HL-60 (cell line): ENCODE measurements at regions not wholly inside any gene's neighbourhood (a gene's known extent, or its start where the extent isn't known, plus 50 kb on each side); places are given as distances from the start of the nearest gene placed in this dataset.

Experiments
- GABPA ChIP-seq: IDR thresholded peaks from 2 replicates; pipeline ENCODE4 v1.6.1; 2012; ENCODE audit warnings: low read depth
- POLR2AphosphoS5 ChIP-seq: IDR thresholded peaks from 2 replicates; pipeline ENCODE4 v1.6.1; 2012; ENCODE audit warnings: low read depth
- SPI1 ChIP-seq: IDR thresholded peaks from 2 replicates; pipeline ENCODE4 v1.6.1; 2012; ENCODE audit warnings: low read depth, mild to moderate bottlenecking, borderline replicate concordance
- TF ChIP-seq, protein P1 (sequence below): IDR thresholded peaks from one replicate; pipeline ENCODE4 v1.5.1; 2011; ENCODE audit warnings: low read length, control low read depth, inconsistent platforms; ENCODE audit not compliant: insufficient read depth
- TF ChIP-seq, protein P2 (sequence below): IDR thresholded peaks from 2 replicates; pipeline ENCODE4 v1.6.1; 2012; ENCODE audit warnings: low read depth; ENCODE audit not compliant: insufficient replicate concordance

DNA sequence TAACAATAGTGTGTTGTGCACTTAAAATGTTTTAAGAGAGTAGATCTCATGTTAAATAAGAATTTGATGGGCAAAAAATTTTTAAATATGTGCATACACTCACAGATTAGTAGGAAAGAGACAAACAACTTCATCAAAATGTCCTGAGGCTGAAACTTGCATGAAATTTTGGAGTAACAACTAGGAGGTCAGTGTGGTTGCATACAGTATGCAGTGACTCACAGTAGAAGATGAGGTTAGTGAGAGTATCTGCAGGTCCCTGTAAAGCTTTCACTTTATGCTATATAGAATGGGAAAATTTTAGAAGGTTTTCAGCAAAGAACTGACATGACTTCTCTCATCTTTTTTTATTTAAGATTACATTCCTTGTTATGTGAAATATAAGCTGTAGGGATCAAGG lies 453.1 kb upstream of the KLHL4 start:
- TF ChIP-seq, protein P1, sequence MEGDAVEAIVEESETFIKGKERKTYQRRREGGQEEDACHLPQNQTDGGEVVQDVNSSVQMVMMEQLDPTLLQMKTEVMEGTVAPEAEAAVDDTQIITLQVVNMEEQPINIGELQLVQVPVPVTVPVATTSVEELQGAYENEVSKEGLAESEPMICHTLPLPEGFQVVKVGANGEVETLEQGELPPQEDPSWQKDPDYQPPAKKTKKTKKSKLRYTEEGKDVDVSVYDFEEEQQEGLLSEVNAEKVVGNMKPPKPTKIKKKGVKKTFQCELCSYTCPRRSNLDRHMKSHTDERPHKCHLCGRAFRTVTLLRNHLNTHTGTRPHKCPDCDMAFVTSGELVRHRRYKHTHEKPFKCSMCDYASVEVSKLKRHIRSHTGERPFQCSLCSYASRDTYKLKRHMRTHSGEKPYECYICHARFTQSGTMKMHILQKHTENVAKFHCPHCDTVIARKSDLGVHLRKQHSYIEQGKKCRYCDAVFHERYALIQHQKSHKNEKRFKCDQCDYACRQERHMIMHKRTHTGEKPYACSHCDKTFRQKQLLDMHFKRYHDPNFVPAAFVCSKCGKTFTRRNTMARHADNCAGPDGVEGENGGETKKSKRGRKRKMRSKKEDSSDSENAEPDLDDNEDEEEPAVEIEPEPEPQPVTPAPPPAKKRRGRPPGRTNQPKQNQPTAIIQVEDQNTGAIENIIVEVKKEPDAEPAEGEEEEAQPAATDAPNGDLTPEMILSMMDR = no peak
- TF ChIP-seq POLR2AphosphoS5 (no peak), SPI1 (no peak), GABPA (no peak)
- TF ChIP-seq, protein P2, sequence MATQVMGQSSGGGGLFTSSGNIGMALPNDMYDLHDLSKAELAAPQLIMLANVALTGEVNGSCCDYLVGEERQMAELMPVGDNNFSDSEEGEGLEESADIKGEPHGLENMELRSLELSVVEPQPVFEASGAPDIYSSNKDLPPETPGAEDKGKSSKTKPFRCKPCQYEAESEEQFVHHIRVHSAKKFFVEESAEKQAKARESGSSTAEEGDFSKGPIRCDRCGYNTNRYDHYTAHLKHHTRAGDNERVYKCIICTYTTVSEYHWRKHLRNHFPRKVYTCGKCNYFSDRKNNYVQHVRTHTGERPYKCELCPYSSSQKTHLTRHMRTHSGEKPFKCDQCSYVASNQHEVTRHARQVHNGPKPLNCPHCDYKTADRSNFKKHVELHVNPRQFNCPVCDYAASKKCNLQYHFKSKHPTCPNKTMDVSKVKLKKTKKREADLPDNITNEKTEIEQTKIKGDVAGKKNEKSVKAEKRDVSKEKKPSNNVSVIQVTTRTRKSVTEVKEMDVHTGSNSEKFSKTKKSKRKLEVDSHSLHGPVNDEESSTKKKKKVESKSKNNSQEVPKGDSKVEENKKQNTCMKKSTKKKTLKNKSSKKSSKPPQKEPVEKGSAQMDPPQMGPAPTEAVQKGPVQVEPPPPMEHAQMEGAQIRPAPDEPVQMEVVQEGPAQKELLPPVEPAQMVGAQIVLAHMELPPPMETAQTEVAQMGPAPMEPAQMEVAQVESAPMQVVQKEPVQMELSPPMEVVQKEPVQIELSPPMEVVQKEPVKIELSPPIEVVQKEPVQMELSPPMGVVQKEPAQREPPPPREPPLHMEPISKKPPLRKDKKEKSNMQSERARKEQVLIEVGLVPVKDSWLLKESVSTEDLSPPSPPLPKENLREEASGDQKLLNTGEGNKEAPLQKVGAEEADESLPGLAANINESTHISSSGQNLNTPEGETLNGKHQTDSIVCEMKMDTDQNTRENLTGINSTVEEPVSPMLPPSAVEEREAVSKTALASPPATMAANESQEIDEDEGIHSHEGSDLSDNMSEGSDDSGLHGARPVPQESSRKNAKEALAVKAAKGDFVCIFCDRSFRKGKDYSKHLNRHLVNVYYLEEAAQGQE = no peak
